ENCODE measurements at regions not wholly inside any gene's neighbourhood (a gene's known extent, or its start where the extent isn't known, plus 50 kb on each side); places are given as distances from the start of the nearest gene placed in this dataset.

DNA sequence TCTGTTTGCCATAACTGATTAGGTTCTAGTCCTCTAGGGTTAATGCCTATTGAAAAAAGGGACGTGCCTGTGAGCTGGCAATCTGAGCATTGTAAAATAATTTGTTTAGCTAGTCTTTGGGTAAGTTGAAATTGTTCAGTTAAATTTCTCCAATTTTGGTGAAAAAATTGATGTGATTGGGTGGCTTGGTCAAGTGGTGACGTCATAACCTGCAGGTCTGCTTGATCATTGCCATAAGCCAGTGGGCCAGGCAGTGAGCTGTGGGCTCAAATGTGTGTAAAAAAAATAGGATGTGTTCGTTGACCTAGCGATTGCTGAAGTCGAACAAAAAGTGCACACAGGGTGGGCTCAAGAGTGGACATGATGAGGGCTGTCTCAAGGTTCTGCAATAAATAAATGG, 193.3 kb downstream of the ZC4H2 start:
- no peak for TF ChIP-seq EZH2phosphoT487 (IDR thresholded peaks at IDR 0.05; ENCODE audit: low read length)
- TF ChIP-seq EZH2 (optimal IDR thresholded peaks at IDR 0.05; ENCODE audit: low read depth, low read length), result no peak
- TF ChIP-seq, protein P1, sequence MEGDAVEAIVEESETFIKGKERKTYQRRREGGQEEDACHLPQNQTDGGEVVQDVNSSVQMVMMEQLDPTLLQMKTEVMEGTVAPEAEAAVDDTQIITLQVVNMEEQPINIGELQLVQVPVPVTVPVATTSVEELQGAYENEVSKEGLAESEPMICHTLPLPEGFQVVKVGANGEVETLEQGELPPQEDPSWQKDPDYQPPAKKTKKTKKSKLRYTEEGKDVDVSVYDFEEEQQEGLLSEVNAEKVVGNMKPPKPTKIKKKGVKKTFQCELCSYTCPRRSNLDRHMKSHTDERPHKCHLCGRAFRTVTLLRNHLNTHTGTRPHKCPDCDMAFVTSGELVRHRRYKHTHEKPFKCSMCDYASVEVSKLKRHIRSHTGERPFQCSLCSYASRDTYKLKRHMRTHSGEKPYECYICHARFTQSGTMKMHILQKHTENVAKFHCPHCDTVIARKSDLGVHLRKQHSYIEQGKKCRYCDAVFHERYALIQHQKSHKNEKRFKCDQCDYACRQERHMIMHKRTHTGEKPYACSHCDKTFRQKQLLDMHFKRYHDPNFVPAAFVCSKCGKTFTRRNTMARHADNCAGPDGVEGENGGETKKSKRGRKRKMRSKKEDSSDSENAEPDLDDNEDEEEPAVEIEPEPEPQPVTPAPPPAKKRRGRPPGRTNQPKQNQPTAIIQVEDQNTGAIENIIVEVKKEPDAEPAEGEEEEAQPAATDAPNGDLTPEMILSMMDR (IDR thresholded peaks at IDR 0.05; ENCODE audit: low read length), result no peak

DNA sequence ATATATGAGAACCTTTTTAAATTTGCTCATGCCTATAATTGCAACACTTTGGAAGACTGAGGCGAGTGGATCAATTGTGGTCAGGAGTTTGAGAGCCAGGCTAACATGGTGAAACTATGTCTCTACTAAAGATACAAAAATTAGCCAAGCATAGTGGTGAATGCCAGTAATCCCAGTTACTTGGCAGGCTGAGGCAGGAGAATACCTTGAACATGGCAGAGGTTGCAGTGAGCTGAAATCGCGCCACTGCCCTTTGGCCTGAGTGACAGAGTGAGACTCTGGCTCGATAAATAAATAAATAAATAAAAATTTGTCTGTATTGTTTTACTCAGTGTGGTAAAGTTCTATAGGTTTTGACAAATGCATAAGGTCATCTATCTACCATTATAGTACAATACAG, 218.2 kb downstream of the ZC4H2 start:
- no peaks in the 10 kb centered on the region for H4K20me1 ChIP-seq (ENCODE audit: insufficient read depth, low read length)
- H3K27me3 ChIP-seq (replicated peaks; ENCODE audit: insufficient read depth, low read length), result no peaks in the 10 kb centered on the region
- no peak overlapping the region for H3K4me3 ChIP-seq (ENCODE audit: low read length)
- H3K4me1 ChIP-seq (ENCODE audit: low read length), result no peaks in the 10 kb centered on the region
- TF ChIP-seq EZH2phosphoT487 (IDR thresholded peaks at IDR 0.05; ENCODE audit: low read length), result no peak
- no peak for TF ChIP-seq EZH2 (optimal IDR thresholded peaks at IDR 0.05; ENCODE audit: low read depth, low read length)
- TF ChIP-seq, protein P1 (IDR thresholded peaks at IDR 0.05; ENCODE audit: low read length), result no peak
- no peaks in the 10 kb centered on the region for H3F3A ChIP-seq (ENCODE audit: insufficient read depth, low read length)
- no peaks in the 10 kb centered on the region for H3K9me3 ChIP-seq (replicated peaks; ENCODE audit: insufficient read depth, low read length)
- no peak overlapping the region for H2AFZ ChIP-seq (ENCODE audit: low read length)
- H3K36me3 ChIP-seq (replicated peaks; ENCODE audit: insufficient read depth, low read length), result no peaks in the 10 kb centered on the region
- no peak overlapping the region for H3K4me2 ChIP-seq (ENCODE audit: low read depth, low read length)
- no peak overlapping the region for H3K27ac ChIP-seq (ENCODE audit: low read length)
- no peaks in the 10 kb centered on the region for H3K9me2 ChIP-seq (replicated peaks; ENCODE audit: insufficient read depth, low read length)
- H3K9ac ChIP-seq (ENCODE audit: low read length), result no peak overlapping the region
- no peak for DNase-seq
- no peaks in the 10 kb centered on the region for H3K79me2 ChIP-seq (ENCODE audit: low read length)

More for the DNA sequence above, 193.3 kb downstream of the ZC4H2 start:
- no peak overlapping the region for H2AFZ ChIP-seq (ENCODE audit: low read length)
- H3K9me2 ChIP-seq (replicated peaks; ENCODE audit: insufficient read depth, low read length), result no peaks in the 10 kb centered on the region
- H3K9me3 ChIP-seq (replicated peaks; ENCODE audit: insufficient read depth, low read length), result no peaks in the 10 kb centered on the region
- no peak overlapping the region for H3K4me3 ChIP-seq (ENCODE audit: low read length)
- no peaks in the 10 kb centered on the region for H3K27me3 ChIP-seq (replicated peaks; ENCODE audit: insufficient read depth, low read length)
- no peak overlapping the region for H3K27ac ChIP-seq (ENCODE audit: low read length)
- DNase-seq, result no peak
- no peaks in the 10 kb centered on the region for H3K36me3 ChIP-seq (replicated peaks; ENCODE audit: insufficient read depth, low read length)
- H3K4me2 ChIP-seq (ENCODE audit: low read depth, low read length), result no peak overlapping the region
- no peaks in the 10 kb centered on the region for H3K79me2 ChIP-seq (ENCODE audit: low read length)
- H3K4me1 ChIP-seq (ENCODE audit: low read length), result no peaks in the 10 kb centered on the region
- no peaks in the 10 kb centered on the region for H3F3A ChIP-seq (ENCODE audit: insufficient read depth, low read length)
- no peaks in the 10 kb centered on the region for H4K20me1 ChIP-seq (ENCODE audit: insufficient read depth, low read length)
- H3K9ac ChIP-seq (ENCODE audit: low read length), result no peak overlapping the region

DNA sequence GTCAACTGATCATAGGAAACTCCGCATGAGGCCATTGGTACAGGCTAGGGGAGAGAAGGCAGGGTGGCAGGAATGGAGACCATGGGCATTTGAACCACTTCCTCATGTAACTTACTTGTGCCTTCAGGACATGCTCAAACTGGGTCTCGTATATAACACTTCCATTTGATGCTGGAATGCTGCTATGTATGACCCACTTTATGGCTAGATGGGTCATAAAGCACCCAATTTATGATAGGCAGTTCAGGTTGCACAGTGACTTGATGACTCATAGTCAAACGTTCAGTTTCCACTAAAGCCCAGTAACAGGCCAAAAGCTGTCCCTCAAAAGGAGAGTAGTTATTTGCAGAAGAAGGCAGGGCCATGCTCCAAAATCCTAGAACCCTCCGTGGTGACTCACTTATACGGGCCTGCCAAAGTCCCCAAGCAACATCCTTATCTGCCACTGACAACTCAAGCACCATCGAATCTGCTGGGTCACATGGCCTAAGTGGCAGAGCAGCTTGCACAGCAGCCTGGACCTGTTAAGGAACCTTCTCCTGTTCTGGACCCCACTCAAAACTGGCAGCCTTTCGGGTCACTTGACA, 236.4 kb downstream of the ZC4H2 start:
- H3K36me3 ChIP-seq (replicated peaks; ENCODE audit: insufficient read depth, low read length), result no peaks in the 10 kb centered on the region
- no peak overlapping the region for H3K9ac ChIP-seq (ENCODE audit: low read length)
- no peaks in the 10 kb centered on the region for H3K79me2 ChIP-seq (ENCODE audit: low read length)

More for the DNA sequence above, 236.4 kb downstream of the ZC4H2 start:
- Histone ChIP-seq H2AFZ (ENCODE audit: low read length) (no peak overlapping the region), H3K27ac (ENCODE audit: low read length) (no peak overlapping the region), H3K4me3 (ENCODE audit: low read length) (no peak overlapping the region), H4K20me1 (ENCODE audit: insufficient read depth, low read length) (no peaks in the 10 kb centered on the region), H3K4me1 (ENCODE audit: low read length) (no peaks in the 10 kb centered on the region), H3F3A (ENCODE audit: insufficient read depth, low read length) (no peaks in the 10 kb centered on the region), H3K4me2 (ENCODE audit: low read depth, low read length) (no peak overlapping the region), H3K27me3 (replicated peaks; ENCODE audit: insufficient read depth, low read length) (no peaks in the 10 kb centered on the region), H3K9me3 (replicated peaks; ENCODE audit: insufficient read depth, low read length) (no peaks in the 10 kb centered on the region), H3K9me2 (replicated peaks; ENCODE audit: insufficient read depth, low read length) (no peaks in the 10 kb centered on the region)
- no peak for DNase-seq
- TF ChIP-seq EZH2phosphoT487 (IDR thresholded peaks at IDR 0.05; ENCODE audit: low read length), result no peak
- no peak for TF ChIP-seq EZH2 (optimal IDR thresholded peaks at IDR 0.05; ENCODE audit: low read depth, low read length)
- TF ChIP-seq, protein P1 (IDR thresholded peaks at IDR 0.05; ENCODE audit: low read length), result no peak

All from MM.1S (cell line).